Stimulated activated CD4-positive, alpha-beta T cell treated with anti-CD3 and anti-CD28 coated beads, TNF-alpha, amount 100 ng/mL, for 4 hours (primary cell): ENCODE measurements at regions not wholly inside any gene's neighbourhood (a gene's known extent, or its start where the extent isn't known, plus 50 kb on each side); places are given as distances from the start of the nearest gene placed in this dataset.
"Not testable (repeated sequence)": the region's sequence is repeated elsewhere in the genome, so short reads cannot be mapped to it uniquely, and the experiment has no call there.

ENCODE experiments used
- DNase-seq, 3 experiments: peaks; one replicate each; pipeline ENCODE4 v3.0.0-alpha.2; 2020; ENCODE audit warnings: low read depth in 3 of 3

DNA sequence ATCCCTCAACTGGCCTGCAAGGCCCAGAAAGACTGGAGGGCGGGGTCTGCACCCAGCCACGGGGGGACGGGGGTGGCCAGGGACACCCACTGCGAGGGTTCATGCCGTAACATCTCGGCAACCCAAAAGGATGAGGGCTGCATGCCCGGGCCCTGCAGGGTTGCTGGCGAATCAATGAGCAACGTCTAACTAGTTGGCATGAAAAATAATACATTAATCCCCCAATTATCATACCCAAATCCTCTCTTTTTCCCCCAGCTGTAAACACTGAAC is 232.2 kb downstream of the TUBA3C start:
- DNase-seq, result no peak

DNA sequence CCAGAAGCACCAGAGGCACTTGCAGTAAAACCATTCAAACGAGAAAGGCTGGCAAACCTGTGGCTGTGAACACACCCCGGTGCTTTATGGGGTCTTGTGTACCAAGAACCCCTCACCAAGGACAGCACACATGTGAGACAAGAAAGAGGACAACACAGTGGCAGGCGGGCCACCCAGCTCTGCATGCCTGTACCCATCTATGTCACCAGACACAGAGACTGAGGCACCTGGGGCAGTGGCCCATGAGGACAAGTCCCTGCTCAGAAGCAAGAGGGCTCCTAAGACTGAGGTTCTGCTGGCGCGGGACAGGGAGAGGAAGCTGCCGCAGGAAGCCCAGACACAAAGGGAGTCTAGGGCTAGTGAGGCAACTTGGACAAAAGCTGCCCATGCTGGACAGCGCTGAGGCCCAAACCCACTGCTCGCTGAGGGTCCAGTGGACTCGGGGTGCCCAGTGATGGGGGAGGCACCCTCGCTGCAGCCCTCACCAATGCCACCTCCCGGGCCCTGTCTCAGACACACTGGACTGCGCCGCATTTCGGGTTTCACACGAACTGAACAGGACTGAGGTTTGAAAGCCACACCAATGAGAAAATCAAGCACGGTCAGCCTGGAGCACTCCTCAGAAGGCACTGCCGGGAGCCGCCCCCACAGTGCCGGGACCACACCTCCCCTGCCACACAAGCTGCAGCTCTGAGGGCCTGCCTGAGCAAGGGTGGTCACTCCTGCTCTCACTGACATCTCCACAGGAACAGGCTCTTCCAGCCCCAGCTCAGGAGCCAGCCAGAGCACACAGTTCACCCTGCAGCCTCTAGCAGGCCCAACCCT is 232.7 kb downstream of the TUBA3C start:
- DNase-seq, result no peak

DNA sequence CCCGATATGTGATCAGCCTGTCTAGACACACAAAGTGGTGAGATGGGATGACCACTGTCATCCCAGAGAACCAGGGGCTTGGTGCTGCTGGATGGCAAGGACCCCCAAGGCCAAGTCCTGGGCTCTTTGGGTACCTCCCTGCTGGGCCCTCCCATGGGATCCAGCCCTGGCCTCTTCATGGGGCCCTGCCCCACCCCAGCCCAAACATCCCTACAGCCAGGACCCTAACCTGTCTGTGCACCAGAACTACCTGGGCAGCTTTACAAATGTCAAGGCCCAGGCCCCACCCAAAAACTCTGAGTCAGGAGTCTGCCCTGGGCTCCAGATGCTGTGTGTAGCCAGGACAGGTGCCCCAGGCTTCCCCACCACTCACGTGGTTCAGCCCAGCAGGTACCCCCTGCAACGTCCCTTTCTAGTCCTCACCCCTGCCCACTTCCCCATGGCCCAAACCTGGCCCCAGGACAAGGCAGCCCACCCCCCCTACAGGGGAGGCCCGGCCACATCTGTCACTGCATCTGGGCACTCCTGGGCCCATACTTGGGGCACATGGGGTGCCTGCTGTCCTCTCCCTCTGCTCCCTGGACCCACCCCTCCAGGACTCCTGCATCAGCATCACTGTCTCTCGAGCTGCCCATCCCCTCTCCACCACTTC is 233.5 kb downstream of the TUBA3C start:
- no peak for DNase-seq

DNA sequence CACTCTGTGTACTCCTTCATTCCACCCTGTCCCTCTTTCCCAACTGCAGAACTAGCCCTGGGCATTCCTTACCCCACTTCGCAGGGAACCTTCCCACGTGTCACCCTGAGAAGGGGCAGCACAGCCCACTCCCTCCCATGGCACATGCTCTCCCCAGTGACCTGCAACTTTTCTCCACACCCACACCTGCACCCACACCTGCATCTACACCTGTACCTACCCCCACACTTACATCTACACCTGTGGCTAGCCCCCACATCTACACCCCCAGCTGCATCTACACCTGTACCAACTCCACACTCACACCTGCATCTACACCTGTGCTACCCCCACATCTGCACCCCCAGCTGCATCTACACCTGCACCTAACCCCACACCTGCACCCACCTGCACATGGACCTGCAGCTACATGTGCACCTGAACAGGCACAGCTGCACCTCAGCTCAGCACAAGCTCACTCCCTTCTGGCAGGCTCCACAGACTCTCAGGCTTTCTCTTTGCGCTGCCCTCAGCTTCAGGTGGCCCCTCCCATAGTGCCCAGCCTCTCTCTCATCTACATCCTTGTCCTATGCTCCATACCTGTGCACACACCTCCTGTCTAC is 234.1 kb downstream of the TUBA3C start:
- DNase-seq, result no peak

DNA sequence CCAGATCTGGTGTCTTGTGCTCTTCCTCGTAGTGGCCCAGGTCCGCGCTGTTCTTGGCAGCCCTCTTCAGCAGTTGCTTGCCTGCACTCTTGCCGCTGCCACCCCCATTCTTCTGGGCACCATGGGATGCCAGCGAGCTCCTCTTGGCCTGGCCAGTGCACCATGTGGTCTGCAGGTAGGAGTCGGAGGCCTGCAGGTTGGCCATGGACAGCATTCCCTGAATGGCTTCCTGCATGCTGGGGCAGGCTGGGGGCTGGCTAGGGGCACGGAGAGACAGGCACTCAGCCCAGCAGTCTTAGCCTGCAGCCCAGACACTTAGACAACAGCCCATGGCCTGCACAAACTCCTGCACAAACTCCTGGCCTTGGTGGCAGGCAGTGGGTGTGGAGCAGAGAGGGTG is 234.9 kb downstream of the TUBA3C start:
- no peak for DNase-seq

DNA sequence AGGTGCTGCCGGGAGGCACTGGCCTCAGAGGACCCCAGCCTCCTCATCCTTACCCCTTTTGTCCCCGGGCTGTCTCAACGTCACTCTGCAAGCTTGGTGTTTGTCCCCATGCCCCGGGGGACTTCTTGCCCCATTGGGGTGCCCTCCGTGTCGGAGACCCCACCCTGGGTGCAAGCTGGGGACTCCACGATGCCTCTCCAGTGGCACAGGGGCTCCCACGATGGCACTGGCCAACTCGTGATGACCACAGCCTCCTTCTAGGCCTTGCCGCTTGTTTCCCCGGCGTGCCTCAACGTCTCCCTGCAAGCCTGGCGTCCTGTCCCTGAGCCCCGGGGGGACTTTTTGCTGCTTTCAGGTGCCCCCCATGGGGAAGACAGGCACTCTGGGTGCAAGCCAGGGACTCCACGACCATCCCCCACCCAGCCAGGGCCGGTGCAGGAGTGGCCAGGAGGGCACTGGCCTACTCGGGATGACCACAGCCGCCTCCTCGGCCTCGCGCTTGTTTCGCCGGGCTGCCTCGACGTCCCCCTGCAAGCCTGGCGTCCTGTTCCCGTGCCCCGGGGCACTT is 237.0 kb downstream of the TUBA3C start:
- no peak for DNase-seq

DNA sequence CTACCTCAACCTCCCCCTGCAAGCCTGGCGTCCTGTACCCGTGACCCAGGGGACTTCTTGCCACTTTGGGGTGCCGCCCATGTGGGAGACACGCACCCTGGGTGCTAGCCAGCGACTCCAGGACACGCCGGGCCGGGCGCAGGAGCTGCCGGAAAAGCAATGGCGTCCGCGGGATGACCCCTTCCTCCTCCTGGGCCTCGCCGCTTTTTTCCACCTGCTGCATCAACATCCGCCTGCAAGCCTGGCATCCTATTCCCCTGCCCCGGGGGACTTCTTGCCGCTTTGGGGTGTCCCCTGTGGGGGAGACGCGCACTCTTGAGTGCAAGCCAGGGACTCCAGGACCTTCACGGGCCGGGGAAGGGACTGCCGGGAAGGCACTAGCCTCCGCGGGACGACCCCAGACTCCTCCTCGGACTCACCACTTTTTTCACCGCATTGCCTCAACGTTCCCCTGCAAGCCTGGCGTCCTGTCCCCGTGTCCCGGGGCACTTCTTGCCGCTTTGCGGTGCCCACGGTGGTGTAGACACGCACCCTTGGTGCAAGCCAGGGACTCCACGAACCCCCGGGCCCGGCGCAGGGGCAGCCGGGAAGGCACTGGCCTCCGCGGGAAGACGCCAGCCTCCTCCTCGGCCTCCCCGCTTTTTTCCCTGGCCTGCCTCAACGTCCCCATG is 237.8 kb downstream of the TUBA3C start:
- DNase-seq, result no peak

DNA sequence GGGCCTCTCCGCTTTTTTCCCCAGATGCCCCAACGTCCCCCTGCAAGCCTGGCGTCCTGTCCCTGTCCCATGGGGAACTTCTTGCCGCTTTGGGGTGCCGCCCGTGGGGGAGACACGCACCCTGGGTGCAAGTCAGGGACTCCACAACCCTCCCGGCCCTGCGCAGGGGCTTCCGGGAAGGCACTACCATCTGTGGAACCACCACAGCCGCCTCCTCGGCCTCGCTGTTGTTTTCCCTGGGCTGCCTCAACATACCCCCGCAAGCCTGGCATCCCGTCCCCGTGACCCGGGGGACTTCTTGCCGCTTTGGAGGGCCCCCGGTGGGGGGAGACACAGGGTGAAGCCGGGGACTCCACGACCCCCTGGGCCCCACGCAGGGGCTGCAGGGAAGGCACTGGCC is 238.4 kb downstream of the TUBA3C start:
- DNase-seq, result no peak

DNA sequence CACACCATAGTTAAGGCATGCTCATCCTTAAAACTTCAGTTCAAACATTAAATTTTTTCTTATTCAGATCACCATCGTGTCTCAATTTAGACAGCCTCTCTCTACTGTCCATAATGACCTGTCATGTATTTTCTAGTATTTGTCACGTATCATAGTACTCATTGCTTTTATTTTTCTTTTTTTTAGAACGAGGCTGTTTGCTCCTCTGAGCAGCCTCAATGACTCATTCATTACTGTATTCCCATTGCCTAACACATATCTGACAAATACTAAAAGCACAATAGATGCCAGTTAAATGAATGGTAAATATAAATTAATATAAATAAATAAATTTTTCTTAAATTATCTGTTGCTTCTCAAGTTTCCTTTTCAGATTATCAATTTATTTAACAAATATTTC is 245.5 kb downstream of the TUBA3C start:
- DNase-seq, result no peak

DNA sequence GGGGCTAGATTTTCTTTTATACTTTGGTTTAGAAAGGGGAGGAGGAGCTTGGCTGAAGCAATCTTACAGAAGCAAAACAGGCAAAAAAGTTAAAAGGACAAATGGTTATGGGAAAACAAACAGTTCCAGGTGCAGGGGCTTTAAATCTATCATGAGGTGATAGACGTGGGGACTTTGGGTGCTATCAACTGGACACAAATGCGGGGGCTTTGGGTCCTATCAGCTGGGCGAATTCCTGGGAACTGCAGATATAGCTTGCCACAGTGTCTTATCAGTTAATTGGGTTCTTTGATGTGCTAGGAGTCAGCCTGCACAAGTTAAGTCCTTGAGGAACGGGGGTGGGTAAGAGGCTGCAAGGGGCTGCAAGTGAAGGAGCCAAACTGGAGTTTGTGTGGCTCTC is 260.6 kb downstream of the TUBA3C start:
- no peak for DNase-seq

DNA sequence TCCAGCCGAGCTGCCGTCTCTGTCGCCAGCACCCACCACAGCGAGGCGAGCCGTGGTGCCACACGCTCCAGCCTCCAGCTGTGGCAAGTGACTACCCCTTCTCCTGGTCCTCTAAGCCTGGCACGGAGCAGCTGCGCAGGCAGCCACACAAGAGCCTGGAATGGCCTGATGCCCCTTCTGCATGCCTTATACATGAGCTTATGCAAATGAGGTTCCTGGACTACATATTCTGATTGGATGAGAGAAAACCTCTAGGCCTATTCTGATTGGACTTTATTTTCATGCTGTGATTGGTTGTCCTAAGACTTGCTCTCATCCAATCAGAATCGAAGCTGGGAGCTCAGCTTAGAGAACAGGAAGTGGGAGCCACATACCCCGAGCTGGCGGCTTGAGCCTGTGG is 276.5 kb downstream of the TUBA3C start:
- DNase-seq, result not testable (repeated sequence)

DNA sequence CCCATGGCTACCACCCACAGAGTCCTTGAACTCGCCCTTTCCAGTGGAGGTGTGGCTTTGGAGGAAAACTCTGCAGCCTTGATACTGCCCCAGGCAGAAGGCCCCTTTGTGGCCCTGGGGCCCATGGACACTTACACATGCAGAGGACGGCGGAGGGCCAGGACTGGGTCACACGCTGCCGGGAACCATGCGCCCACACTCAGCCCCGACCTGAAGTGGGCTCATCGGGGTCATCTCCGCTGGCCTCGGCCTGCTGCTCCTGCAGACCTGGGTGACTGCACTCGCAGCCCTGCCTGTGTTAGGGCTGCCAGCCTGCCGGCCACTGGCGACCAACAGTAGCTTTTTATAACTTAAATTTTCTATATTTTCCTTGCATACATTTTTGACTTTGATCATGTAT is 286.2 kb downstream of the TUBA3C start:
- DNase-seq, result not testable (repeated sequence)

DNA sequence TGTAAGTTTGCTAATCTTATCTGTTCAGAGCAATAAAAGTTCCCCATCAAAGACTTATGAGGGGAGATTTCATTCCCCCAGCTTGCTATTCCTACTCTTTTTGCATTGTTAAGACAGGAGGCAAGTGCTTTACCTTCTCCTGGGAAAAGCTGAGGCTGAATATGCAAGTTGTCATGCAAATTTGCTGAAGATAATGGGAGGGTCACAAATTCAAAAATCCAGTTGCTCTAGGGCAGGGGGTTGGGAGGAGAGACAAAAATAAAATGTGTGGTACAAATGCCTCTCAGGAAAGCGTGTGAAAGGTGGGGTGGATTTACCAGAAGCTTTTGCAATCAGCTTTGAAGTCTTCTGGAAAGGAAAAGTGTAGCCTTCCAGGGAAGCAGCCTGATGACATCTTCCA is 290.4 kb downstream of the TUBA3C start:
- not testable (repeated sequence) for DNase-seq

DNA sequence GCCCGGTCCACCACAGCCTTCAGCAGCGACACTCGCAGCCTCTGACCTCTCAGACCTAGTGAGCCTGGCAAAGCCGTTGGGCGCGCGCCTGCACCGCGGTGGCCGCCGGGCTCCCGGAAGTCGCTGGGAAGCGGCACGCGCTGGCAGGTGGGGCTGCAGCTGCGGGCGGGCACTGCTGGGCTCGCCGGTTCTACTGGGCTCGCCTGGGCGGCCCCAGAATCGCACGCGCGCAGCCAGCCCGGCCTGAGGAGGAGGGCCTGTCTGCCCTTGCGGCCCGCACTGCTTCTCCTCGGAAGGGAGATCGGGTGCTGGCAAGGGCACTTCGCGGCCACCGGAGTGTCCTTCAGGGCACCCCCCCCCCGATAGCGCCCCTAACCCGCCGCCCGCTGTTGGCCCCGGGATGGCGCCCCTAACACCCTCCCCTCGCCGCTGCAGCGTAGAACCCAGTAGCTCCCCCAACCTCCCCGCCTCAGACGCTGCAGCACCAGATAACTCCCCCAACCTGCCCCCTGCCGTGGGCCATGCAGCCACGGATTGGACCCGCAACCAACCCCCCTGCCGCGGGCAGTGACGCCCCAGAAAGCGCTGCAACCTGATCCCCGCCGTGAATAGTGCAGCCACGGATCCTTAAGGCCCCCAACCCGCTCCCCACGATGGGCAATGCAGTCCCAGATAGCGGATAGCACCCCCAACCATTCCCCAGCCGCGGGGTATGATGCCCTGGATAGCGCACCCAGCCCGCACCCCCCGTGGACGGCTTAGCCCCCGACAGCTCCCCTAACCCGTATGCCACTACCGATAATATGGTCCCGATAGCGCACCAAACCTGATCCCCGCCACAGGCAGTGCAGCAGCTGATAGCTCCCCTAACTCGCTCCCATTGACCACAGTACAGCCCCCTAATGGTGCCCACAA is 306.5 kb downstream of the TUBA3C start:
- not testable (repeated sequence) for DNase-seq

DNA sequence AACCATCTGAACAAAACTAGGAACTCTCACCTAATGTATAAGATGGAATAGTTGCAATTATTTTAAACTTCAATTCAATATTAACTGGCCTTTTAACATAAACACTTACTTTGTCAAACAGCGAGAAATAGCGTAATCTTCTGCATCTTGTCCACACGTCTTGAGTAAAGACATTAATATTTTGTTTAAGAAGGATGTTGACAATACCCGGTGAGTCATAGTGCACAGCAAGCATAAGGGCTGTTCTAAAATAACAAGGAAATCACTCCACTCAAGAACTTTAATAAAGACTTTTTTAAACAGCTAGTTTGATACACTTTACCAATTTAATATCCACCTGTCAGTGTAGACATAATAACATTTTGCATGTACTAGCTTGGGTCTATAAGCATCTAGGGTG is 311.1 kb downstream of the TUBA3C start:
- DNase-seq, result not testable (repeated sequence)

DNA sequence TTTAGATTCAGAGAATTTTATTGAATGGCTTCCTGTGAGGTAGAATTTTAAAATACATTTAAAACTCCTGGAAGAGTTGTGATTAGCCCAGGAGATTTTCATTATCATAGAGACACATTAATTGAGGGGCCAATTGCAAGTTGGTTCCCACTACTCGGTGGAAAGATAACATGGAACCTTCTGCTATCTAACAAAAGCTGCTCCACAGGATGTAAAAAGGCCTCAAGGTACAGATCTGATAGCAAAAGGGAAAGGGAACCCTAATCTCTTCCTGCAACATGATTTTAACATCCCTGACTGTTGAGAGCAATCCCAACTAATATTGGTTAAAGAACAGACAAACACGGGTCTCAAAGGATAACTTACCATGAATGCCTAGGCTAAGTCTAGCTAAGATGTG is 312.3 kb downstream of the TUBA3C start:
- not testable (repeated sequence) for DNase-seq

DNA sequence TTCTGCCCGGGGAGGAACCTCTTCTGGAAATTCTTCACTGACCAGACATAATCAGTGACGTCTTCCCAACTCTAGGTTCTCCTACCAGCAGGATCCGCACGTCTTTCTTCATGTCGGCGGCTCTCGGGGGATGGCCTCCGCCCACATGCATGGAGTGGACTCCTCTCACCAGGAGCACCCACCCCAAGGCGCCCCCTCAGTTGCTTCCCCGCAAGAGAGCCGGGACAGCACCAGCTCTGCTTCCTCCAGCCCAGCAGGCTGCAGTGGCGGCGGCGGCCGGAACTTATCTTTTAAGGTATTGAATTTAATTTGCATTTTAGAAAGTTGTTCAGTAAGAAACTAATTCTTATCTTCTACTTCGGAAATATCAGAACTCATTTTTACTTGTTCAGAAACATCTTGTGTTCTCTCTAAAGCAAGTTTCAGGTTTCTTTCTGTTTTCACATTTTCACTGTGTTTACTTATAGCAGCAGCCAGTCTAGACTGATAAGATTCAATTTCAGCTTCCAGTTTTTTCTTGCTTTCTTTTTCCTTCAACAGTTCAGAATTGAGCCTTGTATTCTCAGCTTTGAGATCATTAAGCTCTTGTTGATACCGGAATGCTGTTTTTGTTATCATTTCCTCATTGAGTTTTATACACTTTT is 343.5 kb downstream of the TUBA3C start:
- DNase-seq, result not testable (repeated sequence)

DNA sequence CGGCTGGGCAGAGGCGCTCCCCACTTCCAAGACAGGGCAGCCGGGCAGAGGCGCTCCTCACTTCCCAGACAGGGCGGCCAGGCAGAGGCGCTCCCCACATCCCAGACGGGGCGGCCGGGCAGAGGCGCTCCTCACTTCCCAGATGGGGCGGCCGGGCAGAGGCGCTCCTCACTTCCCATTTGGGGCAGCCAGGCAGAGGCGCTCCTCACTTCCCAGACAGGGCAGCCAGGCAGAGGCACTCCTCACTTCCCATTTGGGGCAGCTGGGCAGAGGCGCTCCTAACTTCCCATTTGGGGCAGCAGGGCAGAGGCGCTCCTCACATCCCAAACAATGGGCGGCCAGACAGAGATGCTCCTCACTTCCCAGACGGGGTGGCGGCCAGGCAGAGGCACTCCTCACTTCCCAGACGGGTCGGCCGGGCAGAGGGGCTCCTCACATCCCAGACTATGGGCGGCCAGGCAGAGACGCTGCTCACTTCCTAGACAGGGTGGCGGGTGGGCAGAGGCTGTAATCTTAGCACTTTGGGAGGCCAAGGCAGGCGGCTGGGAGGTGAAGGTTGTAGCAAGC is 344.4 kb downstream of the TUBA3C start:
- not testable (repeated sequence) for DNase-seq

DNA sequence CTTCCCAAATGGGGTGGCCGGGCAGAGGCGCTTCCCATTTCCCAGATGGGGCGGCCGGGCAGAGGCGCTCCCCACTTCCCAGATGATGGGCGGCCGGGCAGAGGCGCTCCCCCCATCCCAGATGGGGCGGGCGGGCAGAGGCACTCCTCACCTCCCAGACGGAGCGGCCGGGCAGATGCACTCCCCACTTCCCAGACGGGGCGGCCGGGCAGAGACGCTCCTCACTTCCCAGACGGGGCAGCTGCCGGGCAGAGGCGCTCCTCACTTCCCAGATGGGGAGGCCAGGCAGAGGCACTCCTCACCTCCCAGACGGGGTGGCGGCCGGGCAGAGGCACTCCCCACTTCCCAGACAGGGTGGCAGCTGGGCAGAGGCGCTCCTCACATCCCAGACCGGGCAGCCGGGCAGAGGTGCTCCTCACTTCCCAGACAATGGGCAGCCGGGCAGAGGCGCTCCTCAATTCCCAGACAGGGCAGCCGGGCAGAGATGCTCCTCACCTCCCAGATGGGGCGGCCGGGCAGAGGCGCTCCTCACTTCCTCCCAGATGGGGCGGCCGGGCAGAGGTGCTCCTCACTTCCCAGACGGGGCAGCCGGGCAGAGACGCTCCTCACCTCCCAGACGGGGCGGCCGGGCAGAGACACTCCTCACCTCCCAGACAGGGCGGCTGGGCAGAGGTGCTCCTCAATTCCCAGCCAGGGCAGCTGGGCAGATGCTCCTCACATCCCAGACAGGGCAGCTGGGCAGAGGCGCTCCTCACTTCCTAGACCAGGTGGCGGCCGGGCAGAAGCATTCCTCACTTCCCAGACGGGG is 345.0 kb downstream of the TUBA3C start:
- DNase-seq, result not testable (repeated sequence)

DNA sequence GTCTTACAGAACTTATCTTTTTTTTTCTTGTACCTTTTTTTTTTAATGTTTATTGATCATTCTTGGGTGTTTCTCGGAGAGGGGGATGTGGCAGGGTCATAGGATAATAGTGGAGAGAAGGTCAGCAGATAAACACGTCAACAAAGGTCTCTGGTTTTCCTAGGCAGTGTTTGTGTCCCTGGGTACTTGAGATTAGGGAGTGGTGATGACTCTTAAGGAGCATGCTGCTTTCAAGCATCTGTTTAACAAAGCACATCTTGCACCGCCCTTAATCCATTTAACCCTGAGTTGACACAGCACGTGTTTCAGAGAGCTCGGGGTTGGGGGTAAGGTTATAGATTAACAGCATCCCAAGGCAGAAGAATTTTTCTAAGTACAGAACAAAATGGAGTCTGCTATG is 345.9 kb downstream of the TUBA3C start:
- not testable (repeated sequence) for DNase-seq
